ENCODE measurements at regions not wholly inside any gene's neighbourhood (a gene's known extent, or its start where the extent isn't known, plus 50 kb on each side); places are given as distances from the start of the nearest gene placed in this dataset.
A peak's percentile ranks its signal among the peaks of the same experiment; 100 is the strongest.

GRCh38 chr14:45793081-45793480, 540.1 kb upstream of the MIS18BP1 start:
- Histone ChIP-seq H3K36me3 (replicated peaks in 1 of 2; ENCODE audit: insufficient read depth in 1 of 2, low read depth in 2 of 2) (no peaks in the 10 kb centered on the region), H3K4me3 (no peak overlapping the region), H3K9me3 (peaks cover 0 to 12% (median 0%) of the 10 kb centered on the region in 3 donors), H3K27me3 (no peaks in the 10 kb centered on the region), H3K4me1 (no peaks in the 10 kb centered on the region), H3K27ac (no peak overlapping the region)
- WGBS, 2 donors = 54 to 79% methylated on average over 4 of the region's 4 CpGs
- TF ChIP-seq POLR2A (IDR thresholded peaks at IDR 0.05) = no peak
- TF ChIP-seq, protein P1, sequence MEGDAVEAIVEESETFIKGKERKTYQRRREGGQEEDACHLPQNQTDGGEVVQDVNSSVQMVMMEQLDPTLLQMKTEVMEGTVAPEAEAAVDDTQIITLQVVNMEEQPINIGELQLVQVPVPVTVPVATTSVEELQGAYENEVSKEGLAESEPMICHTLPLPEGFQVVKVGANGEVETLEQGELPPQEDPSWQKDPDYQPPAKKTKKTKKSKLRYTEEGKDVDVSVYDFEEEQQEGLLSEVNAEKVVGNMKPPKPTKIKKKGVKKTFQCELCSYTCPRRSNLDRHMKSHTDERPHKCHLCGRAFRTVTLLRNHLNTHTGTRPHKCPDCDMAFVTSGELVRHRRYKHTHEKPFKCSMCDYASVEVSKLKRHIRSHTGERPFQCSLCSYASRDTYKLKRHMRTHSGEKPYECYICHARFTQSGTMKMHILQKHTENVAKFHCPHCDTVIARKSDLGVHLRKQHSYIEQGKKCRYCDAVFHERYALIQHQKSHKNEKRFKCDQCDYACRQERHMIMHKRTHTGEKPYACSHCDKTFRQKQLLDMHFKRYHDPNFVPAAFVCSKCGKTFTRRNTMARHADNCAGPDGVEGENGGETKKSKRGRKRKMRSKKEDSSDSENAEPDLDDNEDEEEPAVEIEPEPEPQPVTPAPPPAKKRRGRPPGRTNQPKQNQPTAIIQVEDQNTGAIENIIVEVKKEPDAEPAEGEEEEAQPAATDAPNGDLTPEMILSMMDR (IDR thresholded peaks at IDR 0.05) = no peak
- intact Hi-C loops (cut with DNase I) = no loop called here
- no peak for ATAC-seq
- peak in 1 of 4 donors; percentile 5 for DNase-seq

- H3K4me3 ChIP-seq = no peak overlapping the region
- H3K9me3 ChIP-seq = peaks cover 0 to 15% (median 0%) of the 10 kb centered on the region in 3 donors
- H3K4me1 ChIP-seq = no peaks in the 10 kb centered on the region
- ATAC-seq (no peak), DNase-seq (no peak)
- WGBS, 2 donors = 23 to 39% methylated on average over 1 of the region's 1 CpG
- no peaks in the 10 kb centered on the region for H3K27me3 ChIP-seq
- intact Hi-C loops (cut with DNase I) = no loop called here
- no peak overlapping the region for H3K27ac ChIP-seq
- H3K36me3 ChIP-seq (replicated peaks in 1 of 2; ENCODE audit: insufficient read depth in 1 of 2, low read depth in 2 of 2) = no peaks in the 10 kb centered on the region
- TF ChIP-seq, protein P1 (IDR thresholded peaks at IDR 0.05) = no peak
- TF ChIP-seq POLR2A (IDR thresholded peaks at IDR 0.05) = no peak
These were observed 537.3 kb upstream of the MIS18BP1 start for GRCh38 chr14:45790293-45790692.

- WGBS, 2 donors = 55 to 70% methylated on average over 2 of the region's 2 CpGs
- no peak overlapping the region for H3K4me3 ChIP-seq
- intact Hi-C loops (cut with DNase I) = no loop called here
These were observed 534.2 kb upstream of the MIS18BP1 start for GRCh38 chr14:45787167-45787566.

DNA sequence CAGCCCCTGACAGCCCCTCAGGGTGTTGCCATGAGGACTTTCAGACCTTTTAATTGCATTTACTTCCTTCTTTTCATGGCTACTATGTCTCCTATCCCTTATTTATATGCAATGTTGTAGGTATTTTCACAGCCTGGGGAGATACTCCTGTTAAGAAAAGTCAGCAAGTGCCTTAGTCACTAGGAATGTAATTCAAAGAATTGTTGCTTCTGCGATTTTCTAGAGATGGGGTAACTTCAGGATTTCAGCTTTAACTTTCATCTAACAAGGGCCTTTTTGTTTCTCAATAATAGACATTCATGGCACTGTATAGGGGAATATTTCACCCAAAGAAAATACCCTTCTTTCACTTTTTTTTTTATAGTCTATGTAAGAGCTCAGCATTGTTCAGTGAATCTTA, 533.3 kb upstream of the MIS18BP1 start:
- ATAC-seq (no peak), DNase-seq (no peak)
- H3K4me1 ChIP-seq = no peaks in the 10 kb centered on the region
- no peaks in the 10 kb centered on the region for H3K27me3 ChIP-seq
- intact Hi-C loops (cut with DNase I) = no loop called here
- no peak overlapping the region for H3K4me3 ChIP-seq
- TF ChIP-seq, protein P1 (IDR thresholded peaks at IDR 0.05) = no peak
- no peak for TF ChIP-seq POLR2A (IDR thresholded peaks at IDR 0.05)
- peaks cover 0 to 15% (median 0%) of the 10 kb centered on the region in 3 donors for H3K9me3 ChIP-seq
- WGBS, 2 donors = 48 to 50% methylated on average over 1 of the region's 1 CpG
- H3K36me3 ChIP-seq (replicated peaks in 1 of 2; ENCODE audit: insufficient read depth in 1 of 2, low read depth in 2 of 2) = no peaks in the 10 kb centered on the region
- H3K27ac ChIP-seq = no peak overlapping the region

More at GRCh38 chr14:45787167-45787566, 534.2 kb upstream of the MIS18BP1 start:
- Histone ChIP-seq H3K27ac (no peak overlapping the region), H3K27me3 (no peaks in the 10 kb centered on the region), H3K4me1 (no peaks in the 10 kb centered on the region), H3K9me3 (peaks cover 0 to 15% (median 0%) of the 10 kb centered on the region in 3 donors), H3K36me3 (replicated peaks in 1 of 2; ENCODE audit: insufficient read depth in 1 of 2, low read depth in 2 of 2) (no peaks in the 10 kb centered on the region)
- TF ChIP-seq, protein P1 (IDR thresholded peaks at IDR 0.05) = no peak
- no peak for TF ChIP-seq POLR2A (IDR thresholded peaks at IDR 0.05)
- no peak for ATAC-seq
- DNase-seq = no peak

GRCh38 chr14:45785240-45785639, 532.2 kb upstream of the MIS18BP1 start:
- H3K4me1 ChIP-seq = no peaks in the 10 kb centered on the region
- DNase-seq (peak in 2 of 4 donors; percentile 5 to 16), ATAC-seq (no peak)
- H3K9me3 ChIP-seq = peaks cover 0 to 15% (median 0%) of the 10 kb centered on the region in 3 donors
- intact Hi-C loops (cut with DNase I) = no loop called here
- H3K27ac ChIP-seq = no peak overlapping the region
- no peaks in the 10 kb centered on the region for H3K27me3 ChIP-seq
- H3K4me3 ChIP-seq = no peak overlapping the region
- 34 to 38% methylated on average over 1 of the region's 1 CpG for WGBS, 2 donors
- H3K36me3 ChIP-seq (replicated peaks in 1 of 2; ENCODE audit: insufficient read depth in 1 of 2, low read depth in 2 of 2) = no peaks in the 10 kb centered on the region
- TF ChIP-seq, protein P1 (IDR thresholded peaks at IDR 0.05) = no peak
- no peak for TF ChIP-seq POLR2A (IDR thresholded peaks at IDR 0.05)
